Dedifferentiated amniotic fluid mesenchymal stem cell (primary cell): ENCODE measurements at regions not wholly inside any gene's neighbourhood (a gene's known extent, or its start where the extent isn't known, plus 50 kb on each side); places are given as distances from the start of the nearest gene placed in this dataset.
"Not testable (repeated sequence)": the region's sequence is repeated elsewhere in the genome, so short reads cannot be mapped to it uniquely, and the experiment has no call there.

ENCODE experiments used
- DNase-seq: peaks from one replicate; pipeline ENCODE4 v3.0.0-alpha.2; 2016; ENCODE audit errors: extremely low spot score

GRCh38 chr6:169144356-169144755, 109.3 kb downstream of the THBS2 start:
- no peak for DNase-seq

- no peak for DNase-seq
Observed at GRCh38 chr6:169142538-169142844, 111.2 kb downstream of the THBS2 start.

GRCh38 chr6:169141671-169142537, 111.7 kb downstream of the THBS2 start:
- no peak for DNase-seq

GRCh38 chr6:169140986-169141495, 112.6 kb downstream of the THBS2 start:
- DNase-seq = no peak

GRCh38 chr6:169139179-169139971, 114.3 kb downstream of the THBS2 start:
- DNase-seq = no peak

GRCh38 chr6:169132352-169132940, 121.2 kb downstream of the THBS2 start:
- no peak for DNase-seq

- no peak for DNase-seq
Observed at GRCh38 chr6:169131390-169131789, 122.3 kb downstream of the THBS2 start.

- no peak for DNase-seq
Observed at GRCh38 chr6:169130113-169130512, 123.5 kb downstream of the THBS2 start.

GRCh38 chr6:169121013-169121412, 132.6 kb downstream of the THBS2 start:
- no peak for DNase-seq

- DNase-seq = no peak
Observed at GRCh38 chr6:169119669-169120068, 134.0 kb downstream of the THBS2 start.

GRCh38 chr6:169118346-169118830, 135.3 kb downstream of the THBS2 start:
- no peak for DNase-seq

GRCh38 chr6:169117663-169118062, 136.0 kb downstream of the THBS2 start:
- no peak for DNase-seq

- DNase-seq = no peak
Observed at GRCh38 chr6:169115632-169116031, 138.0 kb downstream of the THBS2 start.

- DNase-seq = not testable (repeated sequence)
Observed at GRCh38 chr6:169114632-169115031, 139.0 kb downstream of the THBS2 start.

GRCh38 chr6:169112483-169113320, 140.9 kb downstream of the THBS2 start:
- DNase-seq = no peak

- no peak for DNase-seq
Observed at GRCh38 chr6:169111203-169111602, 142.4 kb downstream of the THBS2 start.

GRCh38 chr6:169109411-169110220, 144.0 kb downstream of the THBS2 start:
- no peak for DNase-seq

- DNase-seq = no peak
Observed at GRCh38 chr6:169108753-169109152, 144.9 kb downstream of the THBS2 start.

GRCh38 chr6:169106176-169106575, 147.5 kb downstream of the THBS2 start:
- no peak for DNase-seq

GRCh38 chr6:169101981-169102380, 151.7 kb downstream of the THBS2 start:
- no peak for DNase-seq
